H1 (cell line): ENCODE measurements at regions not wholly inside any gene's neighbourhood (a gene's known extent, or its start where the extent isn't known, plus 50 kb on each side); places are given as distances from the start of the nearest gene placed in this dataset.
A peak's percentile ranks its signal among the peaks of the same experiment; 100 is the strongest.

Experiments used
- BRCA1 ChIP-seq: IDR thresholded peaks from 2 replicates; pipeline ENCODE4 v1.6.1; 2012; ENCODE audit warnings: low read depth, low read length, improper control_type of control experiment
- SRF ChIP-seq: IDR thresholded peaks from 2 replicates; pipeline ENCODE4 v1.6.1; 2011; ENCODE audit warnings: mild to moderate bottlenecking, low read depth, low read length, moderate library complexity
- TBP ChIP-seq: IDR thresholded peaks from 2 replicates; pipeline ENCODE4 v1.6.1; 2011; ENCODE audit warnings: low read depth, low read length, improper control_type of control experiment
- TF ChIP-seq, protein P1 (sequence below): fragments of 300-600 bp; sonication (generic); IDR thresholded peaks from 2 replicates; pipeline ENCODE4 v1.7.1; 2012; ENCODE audit warnings: low read length, moderate library complexity, mild to moderate bottlenecking, inconsistent platforms; ENCODE audit not compliant: insufficient replicate concordance

DNA sequence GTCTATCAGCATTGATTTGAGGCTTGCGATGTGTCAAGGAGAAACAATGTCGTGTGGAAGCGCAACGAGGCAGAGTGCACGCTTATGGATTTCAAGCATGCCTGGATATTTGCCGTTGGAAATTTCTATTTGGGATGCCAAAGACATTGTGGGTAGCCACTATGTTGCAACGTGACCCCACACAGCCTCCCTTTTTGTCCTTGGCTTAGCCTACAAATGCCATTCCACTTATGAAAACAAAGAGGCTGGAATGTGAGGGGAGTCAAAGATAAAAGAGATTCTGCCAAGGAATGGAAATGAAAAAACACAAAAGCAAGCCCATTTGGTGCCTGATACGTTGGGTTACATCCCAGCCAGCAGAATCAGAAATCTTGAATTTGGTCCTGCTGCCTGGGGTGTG, 721.2 kb downstream of the GALR1 start (continued):
- TF ChIP-seq, protein P1, sequence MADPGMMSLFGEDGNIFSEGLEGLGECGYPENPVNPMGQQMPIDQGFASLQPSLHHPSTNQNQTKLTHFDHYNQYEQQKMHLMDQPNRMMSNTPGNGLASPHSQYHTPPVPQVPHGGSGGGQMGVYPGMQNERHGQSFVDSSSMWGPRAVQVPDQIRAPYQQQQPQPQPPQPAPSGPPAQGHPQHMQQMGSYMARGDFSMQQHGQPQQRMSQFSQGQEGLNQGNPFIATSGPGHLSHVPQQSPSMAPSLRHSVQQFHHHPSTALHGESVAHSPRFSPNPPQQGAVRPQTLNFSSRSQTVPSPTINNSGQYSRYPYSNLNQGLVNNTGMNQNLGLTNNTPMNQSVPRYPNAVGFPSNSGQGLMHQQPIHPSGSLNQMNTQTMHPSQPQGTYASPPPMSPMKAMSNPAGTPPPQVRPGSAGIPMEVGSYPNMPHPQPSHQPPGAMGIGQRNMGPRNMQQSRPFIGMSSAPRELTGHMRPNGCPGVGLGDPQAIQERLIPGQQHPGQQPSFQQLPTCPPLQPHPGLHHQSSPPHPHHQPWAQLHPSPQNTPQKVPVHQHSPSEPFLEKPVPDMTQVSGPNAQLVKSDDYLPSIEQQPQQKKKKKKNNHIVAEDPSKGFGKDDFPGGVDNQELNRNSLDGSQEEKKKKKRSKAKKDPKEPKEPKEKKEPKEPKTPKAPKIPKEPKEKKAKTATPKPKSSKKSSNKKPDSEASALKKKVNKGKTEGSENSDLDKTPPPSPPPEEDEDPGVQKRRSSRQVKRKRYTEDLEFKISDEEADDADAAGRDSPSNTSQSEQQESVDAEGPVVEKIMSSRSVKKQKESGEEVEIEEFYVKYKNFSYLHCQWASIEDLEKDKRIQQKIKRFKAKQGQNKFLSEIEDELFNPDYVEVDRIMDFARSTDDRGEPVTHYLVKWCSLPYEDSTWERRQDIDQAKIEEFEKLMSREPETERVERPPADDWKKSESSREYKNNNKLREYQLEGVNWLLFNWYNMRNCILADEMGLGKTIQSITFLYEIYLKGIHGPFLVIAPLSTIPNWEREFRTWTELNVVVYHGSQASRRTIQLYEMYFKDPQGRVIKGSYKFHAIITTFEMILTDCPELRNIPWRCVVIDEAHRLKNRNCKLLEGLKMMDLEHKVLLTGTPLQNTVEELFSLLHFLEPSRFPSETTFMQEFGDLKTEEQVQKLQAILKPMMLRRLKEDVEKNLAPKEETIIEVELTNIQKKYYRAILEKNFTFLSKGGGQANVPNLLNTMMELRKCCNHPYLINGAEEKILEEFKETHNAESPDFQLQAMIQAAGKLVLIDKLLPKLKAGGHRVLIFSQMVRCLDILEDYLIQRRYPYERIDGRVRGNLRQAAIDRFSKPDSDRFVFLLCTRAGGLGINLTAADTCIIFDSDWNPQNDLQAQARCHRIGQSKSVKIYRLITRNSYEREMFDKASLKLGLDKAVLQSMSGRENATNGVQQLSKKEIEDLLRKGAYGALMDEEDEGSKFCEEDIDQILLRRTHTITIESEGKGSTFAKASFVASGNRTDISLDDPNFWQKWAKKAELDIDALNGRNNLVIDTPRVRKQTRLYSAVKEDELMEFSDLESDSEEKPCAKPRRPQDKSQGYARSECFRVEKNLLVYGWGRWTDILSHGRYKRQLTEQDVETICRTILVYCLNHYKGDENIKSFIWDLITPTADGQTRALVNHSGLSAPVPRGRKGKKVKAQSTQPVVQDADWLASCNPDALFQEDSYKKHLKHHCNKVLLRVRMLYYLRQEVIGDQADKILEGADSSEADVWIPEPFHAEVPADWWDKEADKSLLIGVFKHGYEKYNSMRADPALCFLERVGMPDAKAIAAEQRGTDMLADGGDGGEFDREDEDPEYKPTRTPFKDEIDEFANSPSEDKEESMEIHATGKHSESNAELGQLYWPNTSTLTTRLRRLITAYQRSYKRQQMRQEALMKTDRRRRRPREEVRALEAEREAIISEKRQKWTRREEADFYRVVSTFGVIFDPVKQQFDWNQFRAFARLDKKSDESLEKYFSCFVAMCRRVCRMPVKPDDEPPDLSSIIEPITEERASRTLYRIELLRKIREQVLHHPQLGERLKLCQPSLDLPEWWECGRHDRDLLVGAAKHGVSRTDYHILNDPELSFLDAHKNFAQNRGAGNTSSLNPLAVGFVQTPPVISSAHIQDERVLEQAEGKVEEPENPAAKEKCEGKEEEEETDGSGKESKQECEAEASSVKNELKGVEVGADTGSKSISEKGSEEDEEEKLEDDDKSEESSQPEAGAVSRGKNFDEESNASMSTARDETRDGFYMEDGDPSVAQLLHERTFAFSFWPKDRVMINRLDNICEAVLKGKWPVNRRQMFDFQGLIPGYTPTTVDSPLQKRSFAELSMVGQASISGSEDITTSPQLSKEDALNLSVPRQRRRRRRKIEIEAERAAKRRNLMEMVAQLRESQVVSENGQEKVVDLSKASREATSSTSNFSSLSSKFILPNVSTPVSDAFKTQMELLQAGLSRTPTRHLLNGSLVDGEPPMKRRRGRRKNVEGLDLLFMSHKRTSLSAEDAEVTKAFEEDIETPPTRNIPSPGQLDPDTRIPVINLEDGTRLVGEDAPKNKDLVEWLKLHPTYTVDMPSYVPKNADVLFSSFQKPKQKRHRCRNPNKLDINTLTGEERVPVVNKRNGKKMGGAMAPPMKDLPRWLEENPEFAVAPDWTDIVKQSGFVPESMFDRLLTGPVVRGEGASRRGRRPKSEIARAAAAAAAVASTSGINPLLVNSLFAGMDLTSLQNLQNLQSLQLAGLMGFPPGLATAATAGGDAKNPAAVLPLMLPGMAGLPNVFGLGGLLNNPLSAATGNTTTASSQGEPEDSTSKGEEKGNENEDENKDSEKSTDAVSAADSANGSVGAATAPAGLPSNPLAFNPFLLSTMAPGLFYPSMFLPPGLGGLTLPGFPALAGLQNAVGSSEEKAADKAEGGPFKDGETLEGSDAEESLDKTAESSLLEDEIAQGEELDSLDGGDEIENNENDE: peak; percentile 33
- TF ChIP-seq TBP (no peak), SRF (no peak), BRCA1 (no peak)
